GM21367 (cell line): ENCODE measurements at regions not wholly inside any gene's neighbourhood (a gene's known extent, or its start where the extent isn't known, plus 50 kb on each side); places are given as distances from the start of the nearest gene placed in this dataset.
"Not testable (repeated sequence)": the region's sequence is repeated elsewhere in the genome, so short reads cannot be mapped to it uniquely, and the experiment has no call there.

Experiments used
- ATAC-seq: cut with Tn5 transposase; IDR thresholded peaks from one replicate; pipeline ENCODE4 v1.9.1; 2021; ENCODE audit not compliant: unreplicated experiment

DNA sequence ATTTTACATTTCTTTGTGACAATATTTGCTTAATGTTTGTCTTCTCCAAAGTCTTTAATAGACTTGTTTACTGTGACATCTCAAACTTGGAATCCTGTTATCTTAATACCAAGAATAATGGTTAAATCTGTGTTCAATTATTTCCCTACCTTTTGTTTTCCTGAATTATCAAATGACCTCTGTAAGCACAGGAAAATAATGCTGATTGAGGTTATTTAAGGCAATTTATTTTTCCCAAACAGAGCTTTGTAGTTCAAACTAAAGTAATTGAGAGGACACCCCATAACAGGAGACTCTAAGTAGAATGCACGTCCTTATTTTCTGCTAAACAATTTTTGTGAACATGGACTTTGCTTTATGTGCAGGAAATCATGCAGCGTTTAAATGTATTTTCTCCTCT, 195.0 kb downstream of the BTBD3 start:
- no peak for ATAC-seq

DNA sequence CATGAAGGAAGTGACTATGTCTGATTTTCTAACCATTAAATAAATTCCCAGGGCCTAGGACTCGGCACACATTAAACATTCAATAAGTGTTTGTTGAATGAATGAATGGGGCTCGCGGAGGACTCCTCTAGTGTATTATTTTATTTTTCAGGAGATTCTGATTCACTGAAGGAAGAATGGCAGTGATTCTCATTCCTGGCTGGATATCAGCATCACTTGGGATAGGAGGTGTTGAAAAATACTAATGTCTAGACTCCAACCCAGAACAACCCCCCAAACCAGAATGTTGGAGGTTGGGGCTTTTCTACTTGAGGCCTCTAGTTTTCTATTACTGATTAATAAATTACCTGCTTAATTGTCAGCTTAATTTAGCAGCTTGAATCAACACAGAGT, 195.4 kb downstream of the BTBD3 start:
- no peak for ATAC-seq

DNA sequence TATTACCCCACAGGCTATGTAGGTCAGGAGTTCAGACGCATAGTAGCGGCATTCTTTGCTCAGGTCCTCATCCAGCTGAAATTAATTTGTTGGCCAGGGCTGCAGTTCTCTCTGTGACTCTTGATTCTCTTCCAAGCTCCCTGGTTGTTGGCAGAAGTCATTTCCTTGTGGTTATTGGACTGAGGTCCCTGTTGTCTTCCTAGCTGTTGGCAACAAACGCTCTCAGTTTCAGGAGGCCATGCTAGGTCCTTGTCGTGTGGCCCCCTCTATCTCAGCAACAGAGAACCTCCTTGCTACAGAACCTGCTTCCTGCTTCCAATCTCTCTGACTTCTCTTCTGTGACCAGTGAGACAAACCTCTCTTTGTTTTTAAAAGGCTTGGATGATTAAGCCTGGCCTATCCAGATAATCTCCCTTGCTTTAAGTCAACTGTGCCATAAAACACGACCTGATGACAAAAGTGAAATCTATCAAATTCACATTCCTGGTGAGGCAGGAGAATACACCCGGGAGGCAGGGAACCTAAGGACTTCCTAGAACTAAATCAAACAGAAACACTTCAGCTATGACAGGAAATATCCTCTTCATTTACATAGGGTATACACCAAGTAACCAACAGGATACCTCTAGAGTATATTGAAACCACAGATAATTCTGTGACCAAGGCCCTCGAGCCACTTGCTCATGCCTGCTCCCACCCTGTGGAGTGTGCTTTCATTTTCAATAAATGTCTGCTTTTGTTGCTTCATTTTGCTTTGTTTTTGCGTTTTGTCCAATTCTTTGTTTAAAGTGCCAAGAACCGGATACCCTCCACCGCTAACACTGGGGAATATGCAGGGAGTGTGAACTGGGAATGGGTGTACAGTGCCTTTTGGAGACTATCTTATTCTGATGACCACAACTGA, 196.0 kb downstream of the BTBD3 start:
- ATAC-seq, result no peak

DNA sequence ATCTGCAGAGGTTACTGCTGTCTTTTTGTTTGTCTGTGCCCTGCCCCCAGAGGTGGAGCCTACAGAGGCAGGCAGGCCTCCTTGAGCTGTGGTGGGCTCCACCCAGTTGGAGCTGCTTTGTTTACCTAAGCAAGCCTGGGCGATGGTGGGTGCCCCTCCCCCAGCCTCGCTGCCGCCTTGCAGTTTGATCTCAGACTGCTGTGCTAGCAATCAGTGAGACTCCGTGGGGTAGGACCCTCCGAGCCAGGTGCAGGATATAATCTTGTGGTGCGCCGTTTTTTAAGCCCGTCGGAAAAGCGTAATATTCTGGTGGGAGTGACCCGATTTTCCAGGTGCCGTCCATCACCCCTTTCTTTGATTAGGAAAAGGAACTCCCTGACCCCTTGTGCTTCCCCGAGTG, 211.4 kb downstream of the BTBD3 start:
- ATAC-seq, result not testable (repeated sequence)

DNA sequence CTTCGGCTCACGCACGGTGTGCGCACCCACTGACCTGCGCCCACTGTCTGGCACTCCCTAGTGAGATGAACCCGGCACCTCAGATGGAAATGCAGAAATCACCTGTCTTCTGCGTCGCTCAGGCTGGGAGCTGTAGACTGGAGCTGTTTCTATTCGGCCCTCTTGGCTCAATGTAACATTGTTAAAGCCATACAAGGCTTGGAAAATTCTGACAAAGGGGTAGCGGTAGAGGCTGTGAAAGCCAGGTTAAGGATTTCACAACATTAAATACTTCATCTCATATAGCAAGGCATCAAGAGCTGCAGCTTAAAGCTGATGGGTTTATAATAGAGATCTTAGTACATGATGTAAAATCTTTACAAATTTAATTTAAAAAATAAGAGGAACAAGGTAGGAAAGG, 211.8 kb downstream of the BTBD3 start:
- not testable (repeated sequence) for ATAC-seq

DNA sequence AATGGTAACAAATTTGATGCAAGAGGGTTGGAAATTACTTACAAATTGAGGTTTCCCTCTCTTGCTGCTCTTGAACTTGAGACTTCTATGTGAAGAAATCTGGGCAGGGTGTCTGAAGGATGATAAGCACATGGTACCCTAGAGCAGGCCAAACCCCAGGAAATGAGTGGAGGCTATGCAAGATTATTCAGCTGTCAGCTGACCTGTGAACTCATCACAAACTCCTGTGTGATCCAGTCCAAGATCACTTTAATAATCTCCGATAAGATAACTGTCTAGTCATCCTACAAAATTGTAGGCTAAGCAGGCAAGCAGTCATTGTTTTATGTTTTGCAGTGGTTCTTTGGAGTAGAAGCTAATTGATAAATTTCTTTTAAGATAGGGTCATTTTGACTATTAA, 213.1 kb downstream of the BTBD3 start:
- no peak for ATAC-seq

DNA sequence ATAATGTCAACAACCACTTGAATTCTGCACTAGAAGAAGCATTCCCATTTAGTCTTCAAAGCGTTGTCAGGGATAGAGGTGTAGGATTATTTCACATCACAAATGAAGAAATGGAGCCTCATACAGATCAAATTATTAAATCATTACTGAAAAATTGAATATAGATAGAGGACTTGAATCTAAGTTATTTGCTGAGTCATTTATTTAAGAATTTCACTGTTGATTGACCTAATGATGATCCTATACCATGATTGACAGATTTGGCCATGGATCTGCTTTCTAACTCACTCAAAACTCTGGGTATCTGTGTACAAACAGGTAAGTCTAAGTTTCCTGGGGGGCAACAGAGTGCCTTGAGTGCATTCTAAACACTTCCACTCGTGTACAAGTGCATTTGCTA, 215.9 kb downstream of the BTBD3 start:
- no peak for ATAC-seq

DNA sequence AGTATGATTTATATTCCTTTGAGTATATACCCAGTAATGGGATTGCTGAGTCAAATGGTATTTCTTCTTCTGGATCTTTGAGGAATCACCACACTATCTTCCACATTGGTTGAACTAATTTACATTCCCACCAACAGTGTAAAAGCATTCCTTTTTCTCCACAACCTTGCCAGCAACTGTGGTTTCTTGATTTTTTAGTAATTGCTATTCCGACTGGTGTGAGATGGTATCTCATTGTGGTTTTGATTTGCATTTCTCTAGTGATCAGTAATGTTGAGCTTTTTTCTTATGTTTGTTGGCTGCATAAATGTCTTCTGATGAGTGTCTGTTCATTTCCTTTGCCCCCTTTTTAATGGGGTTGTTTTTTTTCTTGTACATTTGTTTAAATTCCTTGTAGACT, 228.3 kb downstream of the BTBD3 start:
- ATAC-seq, result not testable (repeated sequence)

DNA sequence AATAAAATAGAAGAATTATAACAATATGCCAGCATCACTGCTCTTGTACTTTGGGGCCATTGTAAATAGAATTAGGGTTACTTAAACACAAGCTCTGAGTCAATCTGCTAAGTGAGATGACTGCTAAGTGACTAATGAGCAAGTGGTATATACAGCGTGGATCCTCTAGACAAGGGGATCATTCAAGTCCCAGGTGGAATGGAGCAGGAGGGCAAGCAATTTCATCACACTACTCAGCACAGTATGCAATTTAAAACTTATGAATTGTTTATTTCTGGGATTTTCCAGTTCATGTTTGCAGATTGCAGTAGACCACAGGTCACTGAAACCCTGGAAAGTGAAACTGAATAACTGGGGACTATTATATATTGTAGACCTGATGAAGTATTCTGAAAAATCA, 235.3 kb downstream of the BTBD3 start:
- ATAC-seq, result no peak

DNA sequence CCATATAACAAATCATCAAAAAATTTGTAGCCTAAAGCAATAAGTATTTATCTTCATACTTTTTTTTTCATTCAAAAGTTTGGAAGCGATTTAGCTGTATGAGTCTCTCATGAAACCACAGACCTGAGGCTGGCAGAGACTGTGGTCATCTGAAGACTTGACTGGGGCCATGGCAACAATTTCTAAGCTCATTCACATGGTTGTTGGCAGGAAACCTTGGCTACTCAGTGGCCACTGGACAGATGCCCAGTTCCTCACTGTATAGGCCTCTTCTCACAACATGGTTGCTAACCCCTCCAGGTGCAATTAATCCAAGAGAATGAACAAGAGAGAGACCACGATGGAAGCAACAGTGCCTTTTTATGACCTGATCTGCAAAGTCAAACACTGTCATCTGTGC, 235.9 kb downstream of the BTBD3 start:
- no peak for ATAC-seq

DNA sequence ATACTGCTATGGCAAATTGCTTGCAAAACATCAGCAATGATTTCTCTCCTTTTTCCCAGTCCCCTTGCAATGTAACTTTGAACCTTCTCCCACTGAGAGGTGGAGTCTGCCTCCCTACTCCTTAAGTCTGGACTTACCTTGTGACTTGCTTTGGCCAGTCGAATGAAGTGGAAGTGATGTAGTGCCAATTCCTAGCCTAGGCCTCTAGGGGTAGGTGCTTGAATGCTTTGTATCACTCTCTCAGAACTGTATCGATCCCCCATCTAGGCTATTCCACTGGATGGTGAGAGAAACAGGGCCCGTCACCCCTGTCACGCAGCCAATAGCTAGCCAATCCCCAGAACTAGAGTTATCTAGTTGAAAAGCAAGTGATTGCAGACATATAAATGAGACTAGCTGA, 238.6 kb downstream of the BTBD3 start:
- ATAC-seq, result no peak

DNA sequence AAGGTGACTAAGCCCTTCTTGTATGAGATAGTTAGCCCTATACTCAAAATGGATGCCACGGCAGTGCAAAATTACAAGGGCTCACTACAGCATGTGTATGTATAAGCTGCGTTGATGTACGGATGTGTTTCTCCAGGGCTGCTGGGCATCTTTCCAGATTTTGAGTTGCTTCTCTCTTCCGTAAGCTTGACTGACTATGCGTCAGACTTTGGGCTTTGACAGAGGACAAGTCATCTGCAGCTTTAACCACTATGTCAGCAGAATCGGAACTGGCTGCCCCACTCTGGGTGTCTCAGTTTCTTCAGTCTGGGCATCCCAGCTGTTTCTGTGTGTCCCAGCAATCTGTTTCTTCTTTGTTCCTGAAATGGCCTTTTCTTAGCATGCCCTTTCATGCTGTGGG, 241.6 kb downstream of the BTBD3 start:
- no peak for ATAC-seq

DNA sequence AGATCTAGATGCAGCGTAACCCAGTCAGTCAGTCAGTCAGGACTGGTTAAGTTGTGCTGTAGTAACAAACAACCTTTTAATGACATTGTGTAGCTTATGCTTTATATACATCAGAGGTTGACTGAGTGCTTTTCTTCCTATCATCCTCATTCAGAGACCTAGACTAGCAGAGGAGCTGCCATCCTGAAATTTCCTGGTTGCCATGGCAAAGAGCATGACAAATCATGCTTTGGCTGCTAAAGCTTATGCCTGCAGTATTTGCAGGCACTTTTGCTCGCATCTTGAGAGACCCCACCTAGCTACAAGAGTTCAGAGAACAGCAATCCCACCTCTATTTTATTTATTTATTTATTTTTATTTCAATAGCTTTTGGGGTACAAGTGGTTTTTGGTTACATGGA, 244.0 kb downstream of the BTBD3 start:
- ATAC-seq, result no peak

DNA sequence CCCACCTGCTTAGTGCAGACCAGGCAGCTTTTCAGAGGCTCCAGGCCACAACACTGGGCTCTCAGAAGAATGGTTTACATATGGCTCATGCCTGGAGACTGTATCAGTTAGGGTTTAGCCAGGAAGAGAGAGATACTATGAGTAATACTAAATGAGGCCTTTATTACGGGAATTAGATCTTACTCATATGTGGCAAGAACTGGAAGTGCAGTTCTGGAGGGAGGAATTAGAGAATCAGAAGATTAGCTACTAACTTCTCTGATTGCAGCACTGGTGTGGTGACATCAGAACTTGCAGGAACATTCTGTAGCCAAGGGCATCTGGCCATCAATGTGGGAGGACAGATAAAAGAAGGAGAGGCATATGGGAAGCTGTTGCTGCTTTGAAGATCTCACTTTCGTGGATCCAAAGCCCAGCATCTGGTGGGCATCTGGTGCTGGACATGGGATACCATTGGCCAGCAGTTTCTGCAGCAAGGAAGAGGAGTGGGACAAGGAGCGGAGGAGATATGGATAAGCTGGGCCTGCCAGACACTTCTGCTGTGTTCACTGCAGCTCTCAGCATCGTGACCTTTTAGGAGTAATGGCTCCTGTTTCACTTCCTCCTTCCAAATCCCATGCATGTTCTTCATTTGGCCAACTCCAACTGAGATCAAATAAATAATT, 248.5 kb downstream of the BTBD3 start:
- ATAC-seq, result no peak

DNA sequence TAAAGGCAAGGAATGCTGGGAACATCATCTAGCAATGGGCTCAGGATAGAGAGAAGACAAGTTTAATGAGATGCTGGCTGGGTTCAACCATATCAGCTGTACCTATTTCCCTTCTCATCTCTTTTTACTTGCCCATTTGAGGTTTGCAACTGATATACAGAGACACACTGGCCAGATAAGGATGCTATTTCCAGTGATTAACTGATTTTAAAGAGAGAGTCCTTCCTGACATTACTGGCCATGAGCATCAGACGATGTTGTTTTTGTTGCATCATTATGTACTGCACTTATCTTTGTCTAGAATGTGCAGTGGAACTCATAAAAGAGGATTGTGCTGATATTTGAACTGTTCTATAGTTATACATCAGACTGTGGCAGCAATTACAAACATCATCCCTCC, 252.7 kb downstream of the BTBD3 start:
- no peak for ATAC-seq

DNA sequence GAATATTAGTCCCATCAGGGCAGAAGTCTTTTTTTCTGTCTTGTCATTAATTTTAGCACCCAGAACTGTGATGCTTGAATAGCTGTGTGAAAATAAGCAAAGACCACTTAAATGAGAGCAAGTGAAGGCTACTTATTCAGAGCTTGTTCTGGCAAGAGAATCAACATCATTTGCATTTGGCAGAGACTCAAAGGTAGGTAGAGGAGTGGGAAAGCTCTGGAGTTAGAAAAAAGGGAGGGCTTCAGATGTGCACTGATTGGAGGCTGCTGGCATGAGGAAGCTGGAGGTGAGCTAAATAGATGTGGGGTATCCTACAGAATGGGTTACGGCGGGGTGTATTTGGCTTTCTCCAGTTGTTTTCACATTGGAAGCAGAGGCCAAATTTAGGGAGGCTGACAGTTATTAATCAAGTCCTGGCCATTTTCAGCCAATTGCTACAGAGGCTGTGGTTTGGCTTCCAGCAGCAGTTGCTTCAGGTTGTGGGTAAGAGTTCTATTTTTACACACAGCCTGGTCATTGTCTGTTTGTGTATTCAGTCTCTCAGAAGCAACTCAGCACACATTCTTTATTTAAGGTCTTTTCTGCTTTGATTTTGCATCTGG, 254.3 kb downstream of the BTBD3 start:
- no peak for ATAC-seq

DNA sequence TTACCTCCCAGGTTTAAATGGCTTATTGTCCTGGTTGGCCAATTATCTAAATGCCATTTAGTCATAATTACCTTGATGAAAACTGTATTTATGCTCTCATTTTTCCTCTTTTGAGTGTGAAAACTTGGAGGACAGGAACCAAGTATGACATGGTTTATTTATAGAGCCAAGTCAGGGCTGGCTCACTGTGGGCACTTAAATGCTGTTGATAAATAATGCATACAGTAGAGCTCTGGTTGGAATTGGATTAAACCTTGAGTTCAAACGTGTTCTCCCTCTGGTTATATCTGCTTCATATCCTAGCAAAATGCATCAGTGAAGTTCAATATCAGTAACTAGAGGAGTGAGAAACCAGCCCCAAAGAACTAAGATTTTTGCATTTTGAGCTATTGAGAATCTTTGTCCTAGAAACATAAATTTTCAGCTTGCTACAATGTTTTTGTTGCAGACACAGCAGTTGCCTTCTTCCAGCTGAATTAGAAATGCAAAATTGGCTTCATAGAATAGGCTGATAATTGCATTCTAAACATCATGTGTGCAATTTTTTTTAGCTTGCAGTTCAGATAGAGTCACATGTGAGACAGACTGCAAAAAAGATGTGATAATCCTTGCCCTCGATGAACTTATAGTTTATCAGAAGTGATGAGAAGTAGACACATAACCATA, 255.8 kb downstream of the BTBD3 start:
- no peak for ATAC-seq

DNA sequence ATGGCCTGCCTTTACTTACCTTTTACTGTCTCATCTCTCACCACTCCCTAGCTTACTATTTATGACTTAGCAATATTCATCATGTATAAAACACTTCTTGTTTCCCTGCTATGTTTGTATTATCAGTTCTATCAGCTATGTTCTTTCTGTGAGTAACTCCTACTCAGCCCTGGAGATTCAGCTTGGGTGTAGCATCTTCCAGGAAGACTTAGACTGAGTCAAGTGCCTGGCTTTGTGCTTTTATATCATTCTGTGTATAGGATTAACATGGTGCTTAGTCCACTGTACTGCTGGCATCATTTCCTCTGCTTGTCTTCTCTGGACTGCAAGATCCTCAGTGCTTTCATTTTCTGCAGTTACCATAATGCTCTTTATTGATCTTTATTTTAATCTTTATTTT, 257.8 kb downstream of the BTBD3 start:
- no peak for ATAC-seq

DNA sequence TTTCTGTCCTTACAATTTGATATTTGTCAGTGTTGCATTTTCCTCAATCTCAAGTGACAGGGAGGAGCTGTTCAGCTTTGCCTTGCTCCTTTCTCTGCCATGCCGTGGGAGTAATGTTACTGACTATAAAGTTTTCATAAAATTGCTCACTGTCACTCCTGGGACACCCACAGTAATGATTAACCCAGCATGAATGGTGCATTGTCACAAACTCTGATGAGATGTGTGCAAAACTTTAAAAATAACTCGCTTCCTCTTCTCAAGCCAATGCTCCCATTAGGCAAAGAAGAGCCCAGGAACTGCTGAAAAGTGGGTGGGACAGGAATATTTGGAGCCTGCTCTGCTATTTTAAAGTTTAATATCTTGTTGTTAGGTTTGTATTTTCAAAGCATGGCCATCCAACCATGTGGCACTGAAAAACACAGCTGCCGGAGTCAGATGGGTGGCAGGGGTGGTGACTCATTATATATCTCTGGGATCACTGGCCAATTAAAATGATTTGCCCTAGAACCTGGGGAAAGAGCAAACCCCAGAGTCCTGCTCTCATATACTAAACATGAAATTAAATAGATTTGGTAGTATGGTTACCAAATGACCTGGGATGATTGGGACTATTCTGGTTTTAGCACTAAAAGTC, 260.1 kb downstream of the BTBD3 start:
- ATAC-seq, result no peak

DNA sequence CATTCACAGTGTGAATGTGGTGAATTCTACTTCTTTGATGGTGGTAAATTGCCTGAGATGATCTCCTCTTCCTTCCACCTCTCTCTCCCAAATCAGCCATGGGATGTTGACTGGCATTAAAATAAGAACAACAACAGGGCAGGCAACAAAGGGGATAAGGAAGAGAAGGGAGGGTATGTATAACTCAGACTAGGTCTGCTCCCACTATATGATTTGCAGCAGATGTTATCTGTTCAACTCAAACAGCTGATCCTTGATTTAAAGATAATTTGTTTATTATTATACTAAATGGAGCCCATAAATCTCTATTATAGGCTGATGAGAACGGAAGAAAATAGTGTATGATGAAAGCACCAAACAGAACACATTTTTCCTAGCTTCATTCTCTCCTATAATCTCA, 262.0 kb downstream of the BTBD3 start:
- ATAC-seq, result no peak

DNA sequence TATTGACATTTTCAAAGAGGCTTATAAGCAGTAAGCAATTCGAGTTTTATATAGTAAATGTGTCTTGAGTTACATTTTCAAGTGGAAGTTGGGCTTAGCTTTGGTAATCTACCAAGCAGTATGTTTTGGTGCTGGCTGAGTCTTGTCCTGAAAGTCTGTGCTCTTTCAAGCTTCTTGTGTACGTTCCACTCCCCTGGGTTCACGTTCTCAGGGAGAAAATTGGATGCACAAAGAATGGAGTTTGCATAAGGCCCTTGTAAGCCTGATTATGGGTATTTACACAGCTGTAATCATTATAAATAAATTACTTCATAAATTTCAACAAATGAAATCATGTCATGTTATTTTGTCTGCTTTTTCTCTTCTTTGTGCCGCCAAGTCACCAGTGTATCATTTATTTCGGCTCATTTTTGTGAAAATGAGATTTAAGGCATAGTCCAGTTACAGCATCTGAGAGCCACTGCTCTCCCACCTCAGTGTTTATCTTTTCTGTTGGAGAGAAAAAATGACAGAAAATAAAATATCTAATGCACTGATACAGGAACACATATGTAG, 262.5 kb downstream of the BTBD3 start:
- ATAC-seq, result no peak
